ENCODE measurements at regions not wholly inside any gene's neighbourhood (a gene's known extent, or its start where the extent isn't known, plus 50 kb on each side); places are given as distances from the start of the nearest gene placed in this dataset.

- TF ChIP-seq CTCF (IDR thresholded peaks at IDR 0.05), result no peak
- no peak for TF ChIP-seq EZH2 (IDR thresholded peaks at IDR 0.05)
Observed at GRCh38 chrX:36859231-36859630, 148.9 kb upstream of the FAM47C start.

All from neural progenitor cell (in vitro differentiated cells).